HEK293 (cell line): ENCODE measurements at regions not wholly inside any gene's neighbourhood (a gene's known extent, or its start where the extent isn't known, plus 50 kb on each side); places are given as distances from the start of the nearest gene placed in this dataset.
"Not testable (repeated sequence)": the region's sequence is repeated elsewhere in the genome, so short reads cannot be mapped to it uniquely, and the experiment has no call there.

Experiments
- GLI4 ChIP-seq: fragments of 450-650 bp; formaldehyde crosslinking; IDR thresholded peaks from 2 replicates; pipeline ENCODE4 v1.5.1; 2016; ENCODE audit warnings: missing biosample characterization, missing genetic modification characterization
- SETDB1 ChIP-seq: IDR thresholded peaks from one replicate; pipeline ENCODE4 v1.6.1; 2017; ENCODE audit warnings: mild to moderate bottlenecking, low read length, moderate library complexity, mixed read lengths; ENCODE audit not compliant: insufficient read length
- YY1 ChIP-seq: fragments of 450-650 bp; formaldehyde crosslinking; IDR thresholded peaks from 2 replicates; pipeline ENCODE4 v1.5.1; 2018; ENCODE audit warnings: missing biosample characterization, missing genetic modification characterization
- ZNF10 ChIP-seq: fragments of 450-650 bp; formaldehyde crosslinking; IDR thresholded peaks from 2 replicates; pipeline ENCODE4 v1.5.1; 2017; ENCODE audit warnings: missing biosample characterization, missing genetic modification characterization
- TF ChIP-seq, protein P1 (sequence below): fragments of 450-650 bp; formaldehyde crosslinking; IDR thresholded peaks from 2 replicates; pipeline ENCODE4 v1.5.1; 2016; ENCODE audit warnings: missing biosample characterization, missing genetic modification characterization
- TF ChIP-seq, protein P2 (sequence below): fragments of 450-650 bp; formaldehyde crosslinking; IDR thresholded peaks from 2 replicates; pipeline ENCODE4 v1.5.1; 2016; ENCODE audit warnings: missing biosample characterization, missing genetic modification characterization
- TF ChIP-seq, protein P3 (sequence below): fragments of 450-650 bp; formaldehyde crosslinking; IDR thresholded peaks from 2 replicates; pipeline ENCODE4 v1.5.1; 2016; ENCODE audit warnings: missing biosample characterization, missing genetic modification characterization
- TF ChIP-seq, protein P4 (sequence below): fragments of 450-650 bp; formaldehyde crosslinking; IDR thresholded peaks from 2 replicates; pipeline ENCODE4 v1.5.1; 2016; ENCODE audit warnings: missing biosample characterization, missing genetic modification characterization

DNA sequence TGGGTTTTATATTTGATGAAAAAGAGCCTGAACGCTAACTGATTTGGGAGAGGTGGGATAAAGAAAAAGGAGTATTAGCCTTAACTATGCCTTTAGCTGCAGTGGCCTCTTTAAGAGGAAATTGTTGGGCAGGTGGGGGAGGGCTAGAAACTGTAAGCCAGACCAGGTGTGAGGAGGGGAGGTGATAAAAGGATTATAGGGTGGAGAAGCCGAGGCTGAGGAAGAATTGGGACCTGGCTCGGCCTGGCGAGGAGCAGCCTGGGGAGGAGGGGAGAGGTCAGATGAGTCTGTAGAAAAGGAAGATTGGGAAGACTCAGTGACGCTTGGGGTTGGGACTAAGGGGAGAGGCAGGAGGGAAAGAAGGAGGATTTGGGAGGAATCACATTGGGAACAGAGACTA, 52.6 kb upstream of the SERPINE2 start:
- TF ChIP-seq, protein P1, sequence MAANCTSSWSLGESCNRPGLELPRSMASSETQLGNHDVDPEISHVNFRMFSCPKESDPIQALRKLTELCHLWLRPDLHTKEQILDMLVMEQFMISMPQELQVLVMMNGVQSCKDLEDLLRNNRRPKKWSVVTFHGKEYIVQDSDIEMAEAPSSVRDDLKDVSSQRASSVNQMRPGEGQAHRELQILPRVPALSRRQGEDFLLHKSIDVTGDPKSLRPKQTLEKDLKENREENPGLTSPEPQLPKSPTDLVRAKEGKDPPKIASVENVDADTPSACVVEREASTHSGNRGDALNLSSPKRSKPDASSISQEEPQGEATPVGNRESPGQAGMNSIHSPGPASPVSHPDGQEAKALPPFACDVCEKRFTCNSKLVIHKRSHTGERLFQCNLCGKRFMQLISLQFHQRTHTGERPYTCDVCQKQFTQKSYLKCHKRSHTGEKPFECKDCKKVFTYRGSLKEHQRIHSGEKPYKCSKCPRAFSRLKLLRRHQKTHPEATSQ (tag by site-specific recombination) = not testable (repeated sequence)
- TF ChIP-seq, protein P2, sequence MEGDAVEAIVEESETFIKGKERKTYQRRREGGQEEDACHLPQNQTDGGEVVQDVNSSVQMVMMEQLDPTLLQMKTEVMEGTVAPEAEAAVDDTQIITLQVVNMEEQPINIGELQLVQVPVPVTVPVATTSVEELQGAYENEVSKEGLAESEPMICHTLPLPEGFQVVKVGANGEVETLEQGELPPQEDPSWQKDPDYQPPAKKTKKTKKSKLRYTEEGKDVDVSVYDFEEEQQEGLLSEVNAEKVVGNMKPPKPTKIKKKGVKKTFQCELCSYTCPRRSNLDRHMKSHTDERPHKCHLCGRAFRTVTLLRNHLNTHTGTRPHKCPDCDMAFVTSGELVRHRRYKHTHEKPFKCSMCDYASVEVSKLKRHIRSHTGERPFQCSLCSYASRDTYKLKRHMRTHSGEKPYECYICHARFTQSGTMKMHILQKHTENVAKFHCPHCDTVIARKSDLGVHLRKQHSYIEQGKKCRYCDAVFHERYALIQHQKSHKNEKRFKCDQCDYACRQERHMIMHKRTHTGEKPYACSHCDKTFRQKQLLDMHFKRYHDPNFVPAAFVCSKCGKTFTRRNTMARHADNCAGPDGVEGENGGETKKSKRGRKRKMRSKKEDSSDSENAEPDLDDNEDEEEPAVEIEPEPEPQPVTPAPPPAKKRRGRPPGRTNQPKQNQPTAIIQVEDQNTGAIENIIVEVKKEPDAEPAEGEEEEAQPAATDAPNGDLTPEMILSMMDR (tag by site-specific recombination) = not testable (repeated sequence)
- not testable (repeated sequence) for TF ChIP-seq ZNF10 (tag by site-specific recombination); SETDB1; GLI4 (tag by site-specific recombination); YY1
- TF ChIP-seq, protein P3, sequence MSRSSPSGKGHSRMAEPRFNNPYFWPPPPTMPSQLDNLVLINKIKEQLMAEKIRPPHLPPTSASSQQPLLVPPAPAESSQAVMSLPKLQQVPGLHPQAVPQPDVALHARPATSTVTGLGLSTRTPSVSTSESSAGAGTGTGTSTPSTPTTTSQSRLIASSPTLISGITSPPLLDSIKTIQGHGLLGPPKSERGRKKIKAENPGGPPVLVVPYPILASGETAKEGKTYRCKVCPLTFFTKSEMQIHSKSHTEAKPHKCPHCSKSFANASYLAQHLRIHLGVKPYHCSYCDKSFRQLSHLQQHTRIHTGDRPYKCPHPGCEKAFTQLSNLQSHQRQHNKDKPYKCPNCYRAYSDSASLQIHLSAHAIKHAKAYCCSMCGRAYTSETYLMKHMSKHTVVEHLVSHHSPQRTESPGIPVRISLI (tag by site-specific recombination) = not testable (repeated sequence)
- TF ChIP-seq, protein P4, sequence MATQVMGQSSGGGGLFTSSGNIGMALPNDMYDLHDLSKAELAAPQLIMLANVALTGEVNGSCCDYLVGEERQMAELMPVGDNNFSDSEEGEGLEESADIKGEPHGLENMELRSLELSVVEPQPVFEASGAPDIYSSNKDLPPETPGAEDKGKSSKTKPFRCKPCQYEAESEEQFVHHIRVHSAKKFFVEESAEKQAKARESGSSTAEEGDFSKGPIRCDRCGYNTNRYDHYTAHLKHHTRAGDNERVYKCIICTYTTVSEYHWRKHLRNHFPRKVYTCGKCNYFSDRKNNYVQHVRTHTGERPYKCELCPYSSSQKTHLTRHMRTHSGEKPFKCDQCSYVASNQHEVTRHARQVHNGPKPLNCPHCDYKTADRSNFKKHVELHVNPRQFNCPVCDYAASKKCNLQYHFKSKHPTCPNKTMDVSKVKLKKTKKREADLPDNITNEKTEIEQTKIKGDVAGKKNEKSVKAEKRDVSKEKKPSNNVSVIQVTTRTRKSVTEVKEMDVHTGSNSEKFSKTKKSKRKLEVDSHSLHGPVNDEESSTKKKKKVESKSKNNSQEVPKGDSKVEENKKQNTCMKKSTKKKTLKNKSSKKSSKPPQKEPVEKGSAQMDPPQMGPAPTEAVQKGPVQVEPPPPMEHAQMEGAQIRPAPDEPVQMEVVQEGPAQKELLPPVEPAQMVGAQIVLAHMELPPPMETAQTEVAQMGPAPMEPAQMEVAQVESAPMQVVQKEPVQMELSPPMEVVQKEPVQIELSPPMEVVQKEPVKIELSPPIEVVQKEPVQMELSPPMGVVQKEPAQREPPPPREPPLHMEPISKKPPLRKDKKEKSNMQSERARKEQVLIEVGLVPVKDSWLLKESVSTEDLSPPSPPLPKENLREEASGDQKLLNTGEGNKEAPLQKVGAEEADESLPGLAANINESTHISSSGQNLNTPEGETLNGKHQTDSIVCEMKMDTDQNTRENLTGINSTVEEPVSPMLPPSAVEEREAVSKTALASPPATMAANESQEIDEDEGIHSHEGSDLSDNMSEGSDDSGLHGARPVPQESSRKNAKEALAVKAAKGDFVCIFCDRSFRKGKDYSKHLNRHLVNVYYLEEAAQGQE = not testable (repeated sequence)
